ENCODE measurements at regions not wholly inside any gene's neighbourhood (a gene's known extent, or its start where the extent isn't known, plus 50 kb on each side); places are given as distances from the start of the nearest gene placed in this dataset. TPM values are rescaled to one million over a fixed set of nuclear protein-coding genes. Genes with fewer than 3 reads are reported as not detected.

DNA sequence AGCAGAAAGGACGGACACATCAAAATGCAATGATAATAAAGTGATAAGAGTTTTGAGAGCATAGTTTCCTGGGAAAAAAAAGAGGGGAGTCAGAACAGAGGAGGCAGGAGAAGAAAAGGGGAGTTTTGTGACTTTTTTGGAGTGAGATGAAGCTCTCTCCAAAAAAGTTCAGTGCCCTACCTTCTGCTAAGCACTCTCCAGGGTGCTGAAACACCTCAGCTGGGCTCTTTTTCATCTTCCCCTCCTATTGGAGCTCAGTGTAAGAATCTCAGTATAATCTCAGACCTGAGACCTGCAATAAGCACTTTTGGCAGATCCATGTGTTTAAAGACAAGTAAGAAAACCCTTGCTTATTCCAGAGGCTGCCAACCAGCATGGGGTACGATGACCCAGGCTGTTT lies 58.9 kb upstream of the SRRM4 start:
- H3K4me3 ChIP-seq (ENCODE audit: low read depth, low read length), result no peak overlapping the region
- TF ChIP-seq, protein P1, sequence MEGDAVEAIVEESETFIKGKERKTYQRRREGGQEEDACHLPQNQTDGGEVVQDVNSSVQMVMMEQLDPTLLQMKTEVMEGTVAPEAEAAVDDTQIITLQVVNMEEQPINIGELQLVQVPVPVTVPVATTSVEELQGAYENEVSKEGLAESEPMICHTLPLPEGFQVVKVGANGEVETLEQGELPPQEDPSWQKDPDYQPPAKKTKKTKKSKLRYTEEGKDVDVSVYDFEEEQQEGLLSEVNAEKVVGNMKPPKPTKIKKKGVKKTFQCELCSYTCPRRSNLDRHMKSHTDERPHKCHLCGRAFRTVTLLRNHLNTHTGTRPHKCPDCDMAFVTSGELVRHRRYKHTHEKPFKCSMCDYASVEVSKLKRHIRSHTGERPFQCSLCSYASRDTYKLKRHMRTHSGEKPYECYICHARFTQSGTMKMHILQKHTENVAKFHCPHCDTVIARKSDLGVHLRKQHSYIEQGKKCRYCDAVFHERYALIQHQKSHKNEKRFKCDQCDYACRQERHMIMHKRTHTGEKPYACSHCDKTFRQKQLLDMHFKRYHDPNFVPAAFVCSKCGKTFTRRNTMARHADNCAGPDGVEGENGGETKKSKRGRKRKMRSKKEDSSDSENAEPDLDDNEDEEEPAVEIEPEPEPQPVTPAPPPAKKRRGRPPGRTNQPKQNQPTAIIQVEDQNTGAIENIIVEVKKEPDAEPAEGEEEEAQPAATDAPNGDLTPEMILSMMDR (IDR thresholded peaks at IDR 0.05; ENCODE audit: insufficient read depth, low read depth, low read length), result no peak
- no peak for DNase-seq (ENCODE audit: low read depth)

DNA sequence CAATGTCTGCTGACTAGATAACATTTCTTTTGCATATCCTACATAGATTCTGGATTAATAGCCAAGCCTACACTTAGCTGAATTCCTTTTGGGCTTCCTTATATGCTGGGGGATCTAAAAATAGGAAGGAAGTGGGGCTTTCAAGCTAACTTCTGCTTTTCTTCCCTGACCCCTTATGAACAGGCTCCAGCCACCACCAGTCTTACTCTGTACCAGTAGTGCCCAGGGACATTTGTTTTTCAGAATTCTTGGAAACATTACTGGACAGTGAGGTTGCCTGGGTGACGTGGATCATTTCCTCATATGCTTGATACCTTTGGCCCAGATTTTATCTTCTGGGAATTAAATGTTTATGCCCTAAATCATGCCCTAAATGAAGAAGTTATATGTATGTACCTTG lies 55.9 kb upstream of the SRRM4 start:
- H3K4me3 ChIP-seq (ENCODE audit: low read depth, low read length), result no peak overlapping the region
- no peak for DNase-seq (ENCODE audit: low read depth)
- TF ChIP-seq, protein P1 (IDR thresholded peaks at IDR 0.05; ENCODE audit: insufficient read depth, low read depth, low read length), result no peak

DNA sequence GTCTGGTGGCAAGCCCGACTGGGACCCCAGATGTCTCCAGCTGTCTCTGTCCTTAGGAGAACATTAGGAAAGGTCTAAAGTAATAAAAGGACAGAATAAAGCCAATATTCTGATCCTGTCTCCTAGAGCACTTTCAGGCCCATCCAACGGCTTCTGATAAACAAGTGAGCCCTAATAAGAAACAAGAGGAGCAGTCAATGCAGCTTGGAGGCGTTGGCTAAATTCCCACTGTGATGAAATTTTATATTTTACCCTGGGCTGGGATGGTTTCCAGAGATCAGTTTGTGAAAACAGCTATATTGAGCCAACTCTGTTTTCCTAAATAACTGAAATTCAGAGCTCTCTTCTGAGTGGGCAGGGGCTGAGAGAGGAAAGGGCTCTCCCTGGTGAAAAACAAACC lies 55.5 kb upstream of the SRRM4 start:
- TF ChIP-seq, protein P1 (IDR thresholded peaks at IDR 0.05; ENCODE audit: insufficient read depth, low read depth, low read length), result no peak
- DNase-seq (ENCODE audit: low read depth), result no peak
- no peak overlapping the region for H3K4me3 ChIP-seq (ENCODE audit: low read depth, low read length)

Small RNA genes in the stretch of these regions (small RNA-seq; reads per million reads assigned to genes)
- gene RF00428 (not detected), gene RNA5SP374 (not detected)

Measured in fibroblast of villous mesenchyme (primary cell).